HEK293 (cell line): ENCODE measurements at regions not wholly inside any gene's neighbourhood (a gene's known extent, or its start where the extent isn't known, plus 50 kb on each side); places are given as distances from the start of the nearest gene placed in this dataset.

Source experiments
- CTCF ChIP-seq: fragments of 450-650 bp; formaldehyde crosslinking; IDR thresholded peaks from 2 replicates; pipeline ENCODE4 v1.5.1; 2016; ENCODE audit warnings: missing biosample characterization, missing genetic modification characterization
- ZFP69B ChIP-seq: fragments of 450-650 bp; formaldehyde crosslinking; IDR thresholded peaks from 2 replicates; pipeline ENCODE4 v1.5.1; 2016; ENCODE audit warnings: missing biosample characterization, missing genetic modification characterization
- ZNF274 ChIP-seq, 2 experiments: fragments of 200-500 bp in 1 of 2; fragments of 450-650 bp in 1 of 2; sonication (Bioruptor generic) in 1 of 2; formaldehyde crosslinking in 1 of 2; IDR thresholded peaks; 2 replicates each; pipeline versions ENCODE4 v1.5.1 to v1.6.1; 2014 to 2016; ENCODE audit warnings: borderline replicate concordance in 1 of 2, inconsistent platforms in 1 of 2, low read length in 1 of 2, missing biosample characterization in 1 of 2, missing genetic modification characterization in 1 of 2
- ZNF398 ChIP-seq: fragments of 450-650 bp; formaldehyde crosslinking; IDR thresholded peaks from 2 replicates; pipeline ENCODE4 v1.5.1; 2017; ENCODE audit warnings: missing biosample characterization, missing genetic modification characterization
- ZNF558 ChIP-seq: fragments of 450-650 bp; formaldehyde crosslinking; IDR thresholded peaks from 2 replicates; pipeline ENCODE4 v1.5.1; 2016; ENCODE audit warnings: missing biosample characterization, missing genetic modification characterization
- ZNF623 ChIP-seq: fragments of 450-650 bp; formaldehyde crosslinking; IDR thresholded peaks from 2 replicates; pipeline ENCODE4 v1.5.1; 2016; ENCODE audit warnings: missing biosample characterization, missing genetic modification characterization
- ZNF830 ChIP-seq: fragments of 450-650 bp; IDR thresholded peaks from 2 replicates; pipeline ENCODE4 v1.5.0; 2018; ENCODE audit warnings: missing biosample characterization, missing genetic modification characterization, low read depth, mild to moderate bottlenecking, moderate library complexity

- TF ChIP-seq CTCF (tag by site-specific recombination), result no peak
- no peak for TF ChIP-seq ZFP69B
- no peak for TF ChIP-seq ZNF274 (IDR thresholded peaks at IDR 0.05; ENCODE audit: low read length)
- TF ChIP-seq ZNF274 (tag by site-specific recombination; IDR thresholded peaks at IDR 0.05; ENCODE audit: borderline replicate concordance), result no peak
- TF ChIP-seq ZNF623, result no peak
- no peak for TF ChIP-seq ZNF398 (tag by site-specific recombination)
- no peak for TF ChIP-seq ZNF558 (tag by site-specific recombination)
- TF ChIP-seq ZNF830 (tag by site-specific recombination), result no peak
Measured at GRCh38 chr13:76619631-76620030, 266.6 kb downstream of the KCTD12 start.
